ENCODE measurements at regions not wholly inside any gene's neighbourhood (a gene's known extent, or its start where the extent isn't known, plus 50 kb on each side); places are given as distances from the start of the nearest gene placed in this dataset.
"Not testable (repeated sequence)": the region's sequence is repeated elsewhere in the genome, so short reads cannot be mapped to it uniquely, and the experiment has no call there.

GRCh38 chr4:130021706-130022105 lies 925.8 kb downstream of the C4orf33 start:
- no peak for FAIRE-seq

GRCh38 chr4:130023088-130023487 lies 927.1 kb downstream of the C4orf33 start:
- no peak for FAIRE-seq

GRCh38 chr4:130025701-130026100 lies 929.7 kb downstream of the C4orf33 start:
- no peak for FAIRE-seq

- no peak for FAIRE-seq
Measured at GRCh38 chr4:130026185-130026584, 930.2 kb downstream of the C4orf33 start.

GRCh38 chr4:130027973-130028372 lies 932.0 kb downstream of the C4orf33 start:
- no peak for FAIRE-seq

- no peak for FAIRE-seq
Measured at GRCh38 chr4:130028552-130028951, 932.6 kb downstream of the C4orf33 start.

GRCh38 chr4:130029442-130029841 lies 933.5 kb downstream of the C4orf33 start:
- FAIRE-seq = no peak

- FAIRE-seq = no peak
Measured at GRCh38 chr4:130031858-130032257, 935.9 kb downstream of the C4orf33 start.

- FAIRE-seq = not testable (repeated sequence)
Measured at GRCh38 chr4:130033657-130034056, 937.7 kb downstream of the C4orf33 start.

GRCh38 chr4:130034876-130035275 lies 938.9 kb downstream of the C4orf33 start:
- no peak for FAIRE-seq

GRCh38 chr4:130035391-130035790 lies 939.4 kb downstream of the C4orf33 start:
- FAIRE-seq = no peak

GRCh38 chr4:130037866-130038265 lies 941.9 kb downstream of the C4orf33 start:
- FAIRE-seq = not testable (repeated sequence)

GRCh38 chr4:130038540-130038939 lies 942.6 kb downstream of the C4orf33 start:
- FAIRE-seq = not testable (repeated sequence)

- FAIRE-seq = no peak
Measured at GRCh38 chr4:130043732-130044160, 947.8 kb downstream of the C4orf33 start.

- no peak for FAIRE-seq
Measured at GRCh38 chr4:130044788-130045531, 949.0 kb downstream of the C4orf33 start.

- FAIRE-seq = no peak
Measured at GRCh38 chr4:130053723-130054122, 957.8 kb downstream of the C4orf33 start.

- no peak for FAIRE-seq
Measured at GRCh38 chr4:130054908-130055307, 959.0 kb downstream of the C4orf33 start.

- FAIRE-seq = no peak
Measured at GRCh38 chr4:130056286-130056685, 960.3 kb downstream of the C4orf33 start.

GRCh38 chr4:130064471-130064870 lies 968.5 kb downstream of the C4orf33 start:
- no peak for FAIRE-seq

- no peak for FAIRE-seq
Measured at GRCh38 chr4:130067419-130067818, 971.5 kb downstream of the C4orf33 start.

GRCh38 chr4:130068072-130068471 lies 972.1 kb downstream of the C4orf33 start:
- FAIRE-seq = no peak

GRCh38 chr4:130071746-130072145 lies 975.8 kb downstream of the C4orf33 start:
- FAIRE-seq = no peak

GRCh38 chr4:130073145-130073790 lies 977.3 kb downstream of the C4orf33 start:
- FAIRE-seq = no peak

GRCh38 chr4:130074096-130074495 lies 978.1 kb downstream of the C4orf33 start:
- no peak for FAIRE-seq
